A673 (cell line): ENCODE measurements at regions not wholly inside any gene's neighbourhood (a gene's known extent, or its start where the extent isn't known, plus 50 kb on each side); places are given as distances from the start of the nearest gene placed in this dataset.

Experiments
- CTCF ChIP-seq: fragments of 300-800, 200-600 bp; sonication (generic); conservative IDR thresholded peaks from 2 replicates; pipeline ENCODE4 v1.5.1; 2017; ENCODE audit warnings: low read depth, mild to moderate bottlenecking, antibody characterized with exemption, low read length, moderate library complexity, mixed read lengths
- EZH2 ChIP-seq: fragments of 200-600 bp; sonication (generic); IDR thresholded peaks from 2 replicates; pipeline ENCODE4 v1.6.1; 2017; ENCODE audit warnings: borderline replicate concordance, low read depth, mild to moderate bottlenecking, mixed read lengths, antibody characterized with exemption, low read length; ENCODE audit not compliant: poor library complexity, severe bottlenecking

- TF ChIP-seq CTCF (no peak), EZH2 (no peak)
These were observed 1071.2 kb upstream of the USP15 start for GRCh38 chr12:61188801-61189595.
